ENCODE measurements at regions not wholly inside any gene's neighbourhood (a gene's known extent, or its start where the extent isn't known, plus 50 kb on each side); places are given as distances from the start of the nearest gene placed in this dataset.
"Not testable (repeated sequence)": the region's sequence is repeated elsewhere in the genome, so short reads cannot be mapped to it uniquely, and the experiment has no call there.

DNA sequence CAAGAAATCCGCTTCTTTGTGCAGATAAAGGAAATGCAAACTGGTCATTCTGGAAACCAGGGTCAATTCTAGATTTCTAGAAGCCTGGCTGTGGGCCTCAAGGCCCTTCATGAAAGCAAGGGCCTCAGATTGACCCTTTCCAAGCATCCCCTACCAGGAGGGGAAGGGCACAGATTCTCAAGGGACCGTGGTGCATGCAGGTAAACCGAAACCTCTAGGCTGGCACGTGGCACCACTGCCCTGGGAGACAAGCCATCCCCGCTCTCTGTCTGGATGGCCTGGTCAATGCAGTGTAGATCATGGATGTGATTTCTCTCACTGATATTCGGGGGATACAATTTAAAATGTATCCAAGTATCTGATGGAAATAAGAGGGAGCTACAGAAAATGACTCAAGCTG, 69.4 kb downstream of the TOMM20 start:
- DNase-seq = no peak

DNA sequence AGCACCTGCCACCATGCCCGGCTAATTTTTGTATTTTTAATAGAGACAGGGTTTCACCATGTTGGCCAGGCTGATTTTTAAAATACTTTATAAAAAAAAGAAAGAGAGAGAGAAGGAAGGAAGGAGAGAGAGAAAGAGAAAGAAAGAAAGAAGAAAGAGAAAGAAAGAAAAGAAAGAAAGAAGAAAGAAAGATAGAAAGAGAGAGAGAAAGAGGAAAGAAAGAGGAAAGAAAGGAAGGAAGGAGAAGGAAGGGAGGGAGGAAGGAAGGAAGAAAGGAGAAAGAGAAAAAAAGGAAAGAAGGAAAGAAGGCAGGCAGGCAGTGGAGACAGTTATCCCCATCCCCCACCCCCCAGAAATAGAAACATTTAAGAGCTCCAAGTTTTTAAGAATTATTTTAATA, 69.9 kb downstream of the TOMM20 start:
- no peak for DNase-seq

GRCh38 chr1:235057385-235058306, 71.0 kb downstream of the TOMM20 start:
- no peak for DNase-seq

GRCh38 chr1:235056937-235057336, 71.7 kb downstream of the TOMM20 start:
- DNase-seq = no peak

- DNase-seq = no peak
These were observed 73.7 kb downstream of the TOMM20 start for GRCh38 chr1:235054936-235055335.

- no peak for DNase-seq
These were observed 74.2 kb downstream of the TOMM20 start for GRCh38 chr1:235054466-235054865.

DNA sequence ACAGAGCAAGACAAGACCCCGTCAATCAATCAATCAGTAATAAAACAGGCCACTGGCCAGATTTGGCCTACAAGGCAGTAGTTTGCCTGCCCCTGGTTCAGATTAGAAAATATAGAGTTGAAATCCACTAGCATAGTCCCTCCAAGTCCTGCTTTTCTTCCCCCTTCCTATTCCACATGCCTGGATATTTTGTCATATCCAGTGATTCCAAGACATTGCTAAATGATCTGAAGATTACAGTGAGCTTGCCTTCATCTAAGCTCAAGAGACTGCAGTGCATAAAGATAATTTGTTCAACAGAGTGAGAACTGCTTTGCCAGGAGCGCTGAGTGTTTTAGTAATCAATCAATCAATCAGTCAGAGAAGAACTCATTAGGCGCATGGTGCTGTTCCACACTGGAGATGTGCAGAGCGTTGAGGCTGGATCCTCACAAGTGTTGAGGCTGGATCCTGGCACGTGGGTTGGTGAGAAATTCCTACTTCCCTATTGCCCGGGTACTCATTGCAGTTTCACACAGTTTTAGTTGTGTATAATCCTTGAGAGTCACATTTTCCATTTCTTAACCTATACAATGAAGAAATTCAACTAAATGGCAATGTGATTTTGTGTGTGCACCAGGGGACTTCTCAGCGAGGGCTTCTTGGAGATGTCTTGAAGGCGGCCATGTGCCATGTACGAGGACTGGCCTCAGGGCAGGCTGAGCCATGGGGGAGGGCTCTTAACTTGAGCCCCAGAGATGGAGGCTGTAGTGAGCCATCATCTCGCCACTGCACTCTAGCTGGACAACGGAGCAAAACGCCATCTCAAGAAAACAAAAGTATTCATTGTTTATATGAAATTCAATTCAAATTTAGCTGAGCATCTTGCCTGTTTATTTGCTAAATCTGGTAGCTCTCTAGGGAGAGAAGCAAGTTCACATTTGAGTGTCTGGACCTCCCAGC, 76.3 kb downstream of the TOMM20 start:
- no peak for DNase-seq

- DNase-seq = no peak
These were observed 77.1 kb downstream of the TOMM20 start for GRCh38 chr1:235051521-235051920.

DNA sequence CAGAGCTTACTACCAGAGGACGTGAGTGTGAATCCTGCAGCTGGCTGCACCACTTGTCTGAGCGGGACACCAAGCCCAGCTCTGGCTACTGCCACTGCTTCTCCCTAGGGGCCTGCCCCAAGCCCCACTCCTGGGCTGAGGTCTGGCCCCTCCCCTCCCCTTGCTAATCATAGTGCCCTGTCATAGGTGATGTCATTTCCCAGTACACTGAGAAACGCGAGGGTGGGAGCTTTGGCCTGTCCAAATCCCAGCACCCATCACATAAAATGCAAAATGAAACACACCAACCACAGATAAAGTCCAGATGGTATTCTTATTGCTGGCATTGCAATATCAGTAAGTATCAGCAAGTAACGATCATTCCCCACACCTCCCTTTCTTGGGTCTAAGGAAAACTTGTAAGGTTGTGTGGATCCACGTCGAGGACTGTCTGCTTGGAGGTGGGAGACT, 77.7 kb downstream of the TOMM20 start:
- DNase-seq = no peak

DNA sequence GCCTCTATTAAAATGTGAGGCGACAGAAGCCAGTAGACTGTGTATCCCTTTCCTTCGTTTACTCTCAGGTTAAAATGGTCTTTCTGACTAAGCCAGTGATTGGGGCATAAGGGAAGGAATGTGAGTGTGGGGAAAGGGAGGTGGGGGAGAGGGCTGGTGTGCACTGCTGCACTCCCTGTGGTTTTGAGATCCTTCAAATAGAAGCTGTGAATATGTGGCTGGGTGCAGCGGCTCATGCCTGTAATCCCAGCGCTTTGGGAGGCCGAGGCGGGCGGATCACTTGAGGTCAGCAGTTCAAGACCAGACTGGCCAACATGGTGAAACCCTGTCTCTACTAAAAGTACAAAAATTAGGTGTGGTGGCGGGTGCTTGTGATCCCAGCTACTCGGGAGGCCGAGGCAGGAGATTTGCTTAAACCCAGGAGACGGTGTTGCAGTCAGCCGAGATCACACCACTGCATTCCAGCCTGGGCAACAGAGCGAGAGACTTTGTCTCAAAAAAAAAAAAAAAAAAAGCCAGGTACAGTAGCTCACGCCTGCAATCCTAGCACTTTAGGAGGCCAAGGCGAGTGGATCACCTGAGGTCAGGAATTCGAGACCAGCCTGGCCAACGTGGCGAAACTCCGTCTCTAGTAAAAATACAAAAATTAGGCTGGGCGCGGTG, 78.8 kb downstream of the TOMM20 start:
- DNase-seq = not testable (repeated sequence)

DNA sequence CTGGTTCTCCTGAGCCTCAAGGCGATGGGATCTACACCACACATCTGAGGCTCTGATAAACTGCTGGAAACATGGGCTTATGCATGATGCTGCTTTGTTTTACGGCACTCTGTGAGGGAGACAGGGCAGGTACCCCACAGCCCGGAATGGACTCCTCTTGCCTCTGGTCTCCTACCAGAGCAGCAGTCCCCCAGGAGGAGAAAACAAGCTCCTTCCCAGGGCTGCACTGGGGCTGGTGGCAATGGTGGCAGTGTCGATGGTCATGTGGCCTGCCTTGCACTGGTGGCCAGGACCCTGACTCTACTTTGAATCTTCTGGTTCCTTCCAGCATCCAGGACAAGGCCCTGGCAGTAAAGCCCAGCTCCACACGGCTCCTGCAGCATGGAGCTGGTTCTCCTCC, 79.4 kb downstream of the TOMM20 start:
- DNase-seq = no peak

- no peak for DNase-seq
These were observed 81.2 kb downstream of the TOMM20 start for GRCh38 chr1:235047331-235047871.

DNA sequence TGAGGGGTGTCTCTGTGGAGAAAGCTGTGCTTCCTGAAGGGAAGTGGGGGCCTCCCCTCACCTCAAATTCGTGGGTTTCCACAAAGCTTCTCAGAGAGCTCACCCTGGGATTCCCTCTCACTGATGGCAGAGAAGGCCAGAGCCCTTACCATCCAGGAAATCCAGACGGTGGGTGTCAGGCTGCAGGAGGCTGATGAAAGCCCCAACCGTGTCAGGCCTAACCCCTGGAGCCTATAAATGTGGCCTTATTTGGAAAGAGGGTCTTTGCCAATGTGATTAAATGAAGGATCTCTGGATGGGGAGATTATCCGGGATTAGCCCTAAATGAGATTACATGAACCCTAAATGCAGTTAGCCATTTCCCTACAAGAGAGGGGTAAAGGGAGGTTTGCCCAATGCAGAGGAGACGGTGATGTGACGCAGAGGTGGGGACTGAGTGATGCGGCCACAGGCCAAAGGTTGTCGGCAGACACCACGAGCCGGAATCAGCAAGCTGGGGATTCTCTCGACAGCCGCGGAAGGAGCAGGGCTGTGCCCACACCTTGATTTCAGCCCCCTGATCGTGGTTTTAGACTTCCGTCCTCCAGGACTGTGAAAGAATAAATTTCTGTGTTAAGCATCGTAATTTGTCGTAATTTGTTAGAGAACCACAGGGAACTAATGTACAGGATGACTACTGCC, 82.6 kb downstream of the TOMM20 start:
- DNase-seq = no peak

DNA sequence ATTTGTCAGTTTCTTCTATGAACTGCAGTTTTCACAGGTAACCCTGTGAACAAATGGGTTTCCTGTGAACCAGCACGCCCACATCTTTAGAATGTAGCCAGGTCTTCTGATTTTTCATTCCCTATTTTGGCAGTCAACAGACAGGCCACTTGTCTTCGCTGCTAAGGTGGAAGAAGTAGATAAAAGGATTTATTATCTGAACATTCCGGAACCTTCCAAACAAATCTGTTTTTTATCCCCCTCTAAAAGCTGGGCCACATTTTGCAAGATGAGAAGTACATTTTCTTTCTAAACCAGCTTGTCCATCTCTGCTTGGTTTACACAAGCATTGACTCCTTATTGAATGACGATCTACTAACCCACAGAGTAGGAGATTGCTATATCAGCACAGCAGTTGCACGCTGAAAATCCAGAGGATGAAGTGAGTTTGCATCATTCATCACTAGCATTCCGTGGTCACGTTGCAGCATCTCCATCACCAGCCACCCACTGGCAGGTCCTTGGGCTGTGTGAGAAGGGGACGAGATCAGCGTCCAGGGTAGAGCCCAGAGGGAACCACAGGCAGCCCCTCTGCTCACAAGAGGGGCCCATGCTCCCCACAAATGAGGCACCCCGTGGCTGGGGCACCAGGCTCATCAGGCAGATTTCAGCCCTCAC, 83.5 kb downstream of the TOMM20 start:
- no peak for DNase-seq

DNA sequence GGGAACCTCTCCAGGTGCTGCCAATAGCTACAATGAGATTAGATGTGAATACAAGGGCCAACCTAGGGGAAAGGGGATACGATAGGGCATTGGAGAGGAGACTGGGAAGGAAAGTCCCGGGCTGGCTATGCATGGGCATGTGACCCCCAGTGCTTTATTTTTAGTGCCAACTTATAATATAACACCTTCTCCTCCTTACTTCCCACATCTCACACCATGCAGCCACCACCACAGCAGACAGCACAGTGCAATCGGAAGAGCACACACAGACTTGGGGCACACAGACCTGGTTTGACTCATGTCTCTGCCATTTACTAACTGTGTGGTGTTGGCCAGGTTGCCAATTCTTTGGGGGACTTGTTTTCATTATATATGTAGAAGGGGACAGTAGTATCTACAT, 85.4 kb downstream of the TOMM20 start:
- DNase-seq = no peak

GRCh38 chr1:235038701-235039100, 89.9 kb downstream of the TOMM20 start:
- DNase-seq = no peak

- DNase-seq = no peak
These were observed 92.7 kb downstream of the TOMM20 start for GRCh38 chr1:235035928-235036327.

- DNase-seq = no peak
These were observed 97.6 kb downstream of the TOMM20 start for GRCh38 chr1:235030919-235031596.

DNA sequence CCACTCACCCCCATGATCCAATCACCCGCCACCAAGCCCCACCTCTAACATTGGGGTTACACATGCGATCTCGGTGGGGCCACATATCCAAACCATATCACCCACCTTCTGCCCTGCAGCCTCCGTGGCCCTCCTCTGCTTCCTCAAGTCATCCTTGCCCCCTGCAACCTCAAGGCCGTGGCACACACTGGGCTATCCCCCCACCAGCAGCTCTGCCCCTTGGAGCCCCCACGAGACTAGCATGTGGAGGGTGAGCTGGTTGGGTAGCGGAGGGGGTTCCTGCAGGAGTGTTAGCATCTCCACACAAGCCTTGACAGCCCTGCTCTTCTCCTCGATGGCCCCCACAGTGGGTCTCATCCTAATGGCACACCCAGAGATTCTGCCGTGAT, 100.8 kb downstream of the TOMM20 start:
- DNase-seq = no peak

GRCh38 chr1:235027076-235027861, 101.4 kb downstream of the TOMM20 start:
- no peak for DNase-seq
